ENCODE measurements at regions not wholly inside any gene's neighbourhood (a gene's known extent, or its start where the extent isn't known, plus 50 kb on each side); places are given as distances from the start of the nearest gene placed in this dataset.
"Not testable (repeated sequence)": the region's sequence is repeated elsewhere in the genome, so short reads cannot be mapped to it uniquely, and the experiment has no call there.

- not testable (repeated sequence) for DNase-seq
Measured at GRCh38 chr18:4527826-4528225, 72.7 kb upstream of the DLGAP1 start.

- DNase-seq = no peak
Measured at GRCh38 chr18:4524096-4524495, 69.0 kb upstream of the DLGAP1 start.

GRCh38 chr18:4511166-4511565, 56.1 kb upstream of the DLGAP1 start:
- no peak for DNase-seq

GRCh38 chr18:4510711-4511110, 55.6 kb upstream of the DLGAP1 start:
- DNase-seq = no peak

- DNase-seq = no peak
Measured at GRCh38 chr18:4510160-4510559, 55.1 kb upstream of the DLGAP1 start.
